MM.1S (cell line): ENCODE measurements at regions not wholly inside any gene's neighbourhood (a gene's known extent, or its start where the extent isn't known, plus 50 kb on each side); places are given as distances from the start of the nearest gene placed in this dataset.

Experiments
- EZH2 ChIP-seq: fragments of 300-600 bp; sonication (generic); optimal IDR thresholded peaks from 2 replicates; pipeline ENCODE3; 2017; ENCODE audit warnings: low read depth, mild to moderate bottlenecking, antibody characterized with exemption, low read length, mixed read lengths
- EZH2phosphoT487 ChIP-seq: fragments of 300-600 bp; sonication (generic); IDR thresholded peaks from 2 replicates; pipeline ENCODE4 v1.6.1; 2018; ENCODE audit warnings: antibody characterized with exemption, low read length
- TF ChIP-seq, protein P1 (sequence below): fragments of 300-600 bp; sonication (generic); IDR thresholded peaks from 2 replicates; pipeline ENCODE4 v1.5.1; 2016; ENCODE audit warnings: antibody characterized with exemption, low read length, mixed read lengths

DNA sequence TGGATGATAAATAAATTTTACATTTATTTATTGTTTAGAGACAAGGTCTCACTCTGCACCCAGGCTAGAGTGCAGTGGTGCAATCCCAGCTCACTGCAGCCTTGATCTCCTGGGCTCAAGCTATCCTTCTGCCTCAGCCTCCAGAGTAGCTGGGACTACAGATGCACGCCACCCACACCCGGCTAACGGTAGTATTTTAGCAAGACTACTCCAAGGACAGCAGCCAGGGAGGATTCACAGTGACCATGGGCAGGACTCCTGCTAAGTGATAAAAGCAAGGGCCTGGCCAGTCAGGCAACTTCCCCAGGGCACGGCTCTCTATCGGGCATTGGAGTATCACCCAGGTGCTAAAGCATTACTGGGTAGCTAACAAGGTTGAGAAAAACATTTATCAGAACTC is 55.4 kb downstream of the ARL6IP4 start:
- TF ChIP-seq, protein P1, sequence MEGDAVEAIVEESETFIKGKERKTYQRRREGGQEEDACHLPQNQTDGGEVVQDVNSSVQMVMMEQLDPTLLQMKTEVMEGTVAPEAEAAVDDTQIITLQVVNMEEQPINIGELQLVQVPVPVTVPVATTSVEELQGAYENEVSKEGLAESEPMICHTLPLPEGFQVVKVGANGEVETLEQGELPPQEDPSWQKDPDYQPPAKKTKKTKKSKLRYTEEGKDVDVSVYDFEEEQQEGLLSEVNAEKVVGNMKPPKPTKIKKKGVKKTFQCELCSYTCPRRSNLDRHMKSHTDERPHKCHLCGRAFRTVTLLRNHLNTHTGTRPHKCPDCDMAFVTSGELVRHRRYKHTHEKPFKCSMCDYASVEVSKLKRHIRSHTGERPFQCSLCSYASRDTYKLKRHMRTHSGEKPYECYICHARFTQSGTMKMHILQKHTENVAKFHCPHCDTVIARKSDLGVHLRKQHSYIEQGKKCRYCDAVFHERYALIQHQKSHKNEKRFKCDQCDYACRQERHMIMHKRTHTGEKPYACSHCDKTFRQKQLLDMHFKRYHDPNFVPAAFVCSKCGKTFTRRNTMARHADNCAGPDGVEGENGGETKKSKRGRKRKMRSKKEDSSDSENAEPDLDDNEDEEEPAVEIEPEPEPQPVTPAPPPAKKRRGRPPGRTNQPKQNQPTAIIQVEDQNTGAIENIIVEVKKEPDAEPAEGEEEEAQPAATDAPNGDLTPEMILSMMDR, result no peak
- no peak for TF ChIP-seq EZH2
- TF ChIP-seq EZH2phosphoT487, result no peak
